PC-9 (cell line): ENCODE measurements at regions not wholly inside any gene's neighbourhood (a gene's known extent, or its start where the extent isn't known, plus 50 kb on each side); places are given as distances from the start of the nearest gene placed in this dataset.
"Not testable (repeated sequence)": the region's sequence is repeated elsewhere in the genome, so short reads cannot be mapped to it uniquely, and the experiment has no call there.

Experiments
- BruUV-seq: library from RNA; stranded (reverse); fragments of 400-500 nt; replicated peaks from 2 replicates; lab custom pipeline; 2021; lab: Mats Ljungman, UMichigan
- CTCF ChIA-PET: fragments of 300-600 bp; sonication (Branson Sonifier 250); formaldehyde crosslinking; loops from one replicate; lab custom pipeline; 2022; ENCODE audit warnings: antibody characterized with exemption; lab: Charles Lee
- POLR2A ChIA-PET: fragments of 300-600 bp; sonication (Branson Sonifier 250); formaldehyde crosslinking; loops from one replicate; lab custom pipeline; 2022; ENCODE audit warnings: antibody characterized with exemption; ENCODE audit not compliant: unreplicated experiment; lab: Charles Lee
- DNase-seq, 2 experiments: peaks; one replicate each; pipeline versions ENCODE4 v3.0.0 to v3.0.0-alpha.2; 2015 to 2022; ENCODE audit warnings: mixed read lengths in 1 of 2
- H2AFZ ChIP-seq: fragments of 200-600 bp; sonication (generic); 2 replicates; pipeline ENCODE4 v1.8.1; 2017; ENCODE audit warnings: antibody characterized with exemption
- H3F3A ChIP-seq: fragments of 200-600 bp; sonication (generic); 2 replicates; pipeline ENCODE4 v1.8.1; 2017; ENCODE audit warnings: antibody characterized with exemption, mild to moderate bottlenecking, low read depth; ENCODE audit not compliant: insufficient read depth
- H3K27ac ChIP-seq: fragments of 200-600 bp; sonication (generic); 2 replicates; pipeline ENCODE4 v1.6.1; 2016; ENCODE audit warnings: mixed run types
- H3K27me3 ChIP-seq: fragments of 200-600 bp; sonication (generic); 2 replicates; pipeline ENCODE4 v1.6.1; 2016; ENCODE audit warnings: low read depth, mixed run types; ENCODE audit not compliant: insufficient read depth
- H3K36me3 ChIP-seq: fragments of 200-600 bp; sonication (generic); 2 replicates; pipeline ENCODE4 v1.6.1; 2016; ENCODE audit warnings: low read depth, mixed run types
- H3K4me1 ChIP-seq: fragments of 200-600 bp; sonication (generic); replicated peaks from 2 replicates; pipeline ENCODE4 v1.6.1; 2016; ENCODE audit warnings: mixed run types; ENCODE audit not compliant: insufficient read depth
- H3K4me2 ChIP-seq: fragments of 200-600 bp; sonication (generic); 2 replicates; pipeline ENCODE4 v1.6.1; 2017; ENCODE audit warnings: mixed run types
- H3K4me3 ChIP-seq: fragments of 200-600 bp; sonication (generic); 2 replicates; pipeline ENCODE4 v1.6.1; 2016; ENCODE audit warnings: mixed run types
- H3K79me2 ChIP-seq: fragments of 200-600 bp; sonication (generic); 2 replicates; pipeline ENCODE4 v1.6.1; 2017; ENCODE audit warnings: low read depth, mixed run types
- H3K9me2 ChIP-seq: fragments of 200-600 bp; sonication (generic); 2 replicates; pipeline ENCODE4 v1.8.1; 2017; ENCODE audit warnings: mild to moderate bottlenecking; ENCODE audit not compliant: insufficient read depth
- H3K9me3 ChIP-seq: fragments of 200-600 bp; sonication (generic); 2 replicates; pipeline ENCODE4 v1.8.1; 2016; ENCODE audit warnings: low read depth; ENCODE audit not compliant: insufficient read depth
- H4K20me1 ChIP-seq: fragments of 200-600 bp; sonication (generic); 2 replicates; pipeline ENCODE4 v1.8.1; 2017; ENCODE audit not compliant: insufficient read depth
- EZH2 ChIP-seq: fragments of 200-600 bp; sonication (generic); IDR thresholded peaks from 2 replicates; pipeline ENCODE4 v1.8.0; 2017; ENCODE audit warnings: antibody characterized with exemption, low read depth
- intact Hi-C: fragments of 100-400 bp; cut with micrococcal nuclease; formaldehyde crosslinking; loops from one replicate; pipeline ENCODE4 v1.10.0; 2022; ENCODE audit not compliant: unreplicated experiment
- TF ChIP-seq, protein P1 (sequence below): fragments of 200-600 bp; sonication (generic); conservative IDR thresholded peaks from 2 replicates; pipeline ENCODE4 v1.6.1; 2017; ENCODE audit warnings: mixed run types, antibody characterized with exemption, mild to moderate bottlenecking, moderate library complexity

DNA sequence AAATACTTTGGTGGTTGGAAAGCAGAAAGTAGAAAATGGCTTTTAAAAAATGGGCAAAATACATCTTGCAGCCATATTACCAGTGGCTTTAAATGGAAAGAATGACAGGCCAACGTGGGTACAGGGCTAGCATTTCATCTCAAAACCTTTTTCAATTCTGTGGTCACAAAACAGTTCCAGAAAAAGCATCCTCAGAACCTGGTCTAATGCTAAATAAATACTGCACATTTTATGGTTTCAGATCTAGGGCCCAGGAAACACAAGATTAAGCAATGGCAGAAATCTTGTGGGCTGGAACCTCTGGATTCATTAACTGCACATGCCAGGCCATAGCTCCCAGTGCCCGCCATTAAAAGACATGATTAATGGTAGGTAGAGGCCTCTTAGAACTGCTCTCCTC, 470.2 kb upstream of the RASGRP1 start:
- BruUV-seq = no TSS peak

DNA sequence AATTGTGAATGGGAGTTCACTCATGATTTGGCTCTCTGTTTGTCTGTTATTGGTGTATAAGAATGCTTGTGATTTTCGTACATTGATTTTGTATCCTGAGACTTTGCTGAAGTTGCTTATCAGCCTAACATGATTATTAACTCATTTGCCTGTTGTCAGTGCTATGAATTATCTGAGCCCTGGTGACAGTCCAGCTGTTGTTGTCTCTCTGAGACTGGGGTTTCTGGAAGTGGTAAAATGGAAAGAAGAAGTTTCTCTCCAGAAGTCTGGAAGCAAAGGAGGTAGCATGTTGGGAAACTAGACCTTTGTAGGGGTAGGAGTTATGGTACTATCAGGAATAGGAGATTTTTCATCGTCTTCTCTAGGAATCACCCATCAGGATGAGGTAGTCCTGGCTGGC, 473.0 kb upstream of the RASGRP1 start:
- H3K27me3 ChIP-seq, H3K36me3 ChIP-seq, H3K4me1 ChIP-seq, DNase-seq, H3K4me3 ChIP-seq, BruUV-seq, H2AFZ ChIP-seq, H4K20me1 ChIP-seq, H3K79me2 ChIP-seq, H3K27ac ChIP-seq, H3K9me2 ChIP-seq, POLR2A ChIA-PET, CTCF ChIA-PET, H3K9me3 ChIP-seq, H3K4me2 ChIP-seq, H3F3A ChIP-seq, intact Hi-C loops: not testable (repeated sequence)

More for the DNA sequence above, 470.2 kb upstream of the RASGRP1 start:
- H4K20me1 ChIP-seq = no peaks in the 10 kb centered on the region
- H3K36me3 ChIP-seq = no peaks in the 10 kb centered on the region
- no peaks in the 10 kb centered on the region for H3K9me2 ChIP-seq
- no peak overlapping the region for H3K27ac ChIP-seq
- H3K79me2 ChIP-seq = no peaks in the 10 kb centered on the region
- H3K27me3 ChIP-seq = no peaks in the 10 kb centered on the region
- intact Hi-C loops = no loop called here
- DNase-seq = no peak
- H2AFZ ChIP-seq = no peak overlapping the region
- no peaks in the 10 kb centered on the region for H3F3A ChIP-seq
- POLR2A ChIA-PET = no interaction called here
- H3K4me1 ChIP-seq = no peaks in the 10 kb centered on the region
- CTCF ChIA-PET = no interaction called here
- H3K4me2 ChIP-seq = no peak overlapping the region
- TF ChIP-seq, protein P1, sequence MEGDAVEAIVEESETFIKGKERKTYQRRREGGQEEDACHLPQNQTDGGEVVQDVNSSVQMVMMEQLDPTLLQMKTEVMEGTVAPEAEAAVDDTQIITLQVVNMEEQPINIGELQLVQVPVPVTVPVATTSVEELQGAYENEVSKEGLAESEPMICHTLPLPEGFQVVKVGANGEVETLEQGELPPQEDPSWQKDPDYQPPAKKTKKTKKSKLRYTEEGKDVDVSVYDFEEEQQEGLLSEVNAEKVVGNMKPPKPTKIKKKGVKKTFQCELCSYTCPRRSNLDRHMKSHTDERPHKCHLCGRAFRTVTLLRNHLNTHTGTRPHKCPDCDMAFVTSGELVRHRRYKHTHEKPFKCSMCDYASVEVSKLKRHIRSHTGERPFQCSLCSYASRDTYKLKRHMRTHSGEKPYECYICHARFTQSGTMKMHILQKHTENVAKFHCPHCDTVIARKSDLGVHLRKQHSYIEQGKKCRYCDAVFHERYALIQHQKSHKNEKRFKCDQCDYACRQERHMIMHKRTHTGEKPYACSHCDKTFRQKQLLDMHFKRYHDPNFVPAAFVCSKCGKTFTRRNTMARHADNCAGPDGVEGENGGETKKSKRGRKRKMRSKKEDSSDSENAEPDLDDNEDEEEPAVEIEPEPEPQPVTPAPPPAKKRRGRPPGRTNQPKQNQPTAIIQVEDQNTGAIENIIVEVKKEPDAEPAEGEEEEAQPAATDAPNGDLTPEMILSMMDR = no peak
- TF ChIP-seq EZH2 = no peak
- H3K9me3 ChIP-seq = no peaks in the 10 kb centered on the region; the same call in 1 of the 2 replicates
- H3K4me3 ChIP-seq = no peak overlapping the region

DNA sequence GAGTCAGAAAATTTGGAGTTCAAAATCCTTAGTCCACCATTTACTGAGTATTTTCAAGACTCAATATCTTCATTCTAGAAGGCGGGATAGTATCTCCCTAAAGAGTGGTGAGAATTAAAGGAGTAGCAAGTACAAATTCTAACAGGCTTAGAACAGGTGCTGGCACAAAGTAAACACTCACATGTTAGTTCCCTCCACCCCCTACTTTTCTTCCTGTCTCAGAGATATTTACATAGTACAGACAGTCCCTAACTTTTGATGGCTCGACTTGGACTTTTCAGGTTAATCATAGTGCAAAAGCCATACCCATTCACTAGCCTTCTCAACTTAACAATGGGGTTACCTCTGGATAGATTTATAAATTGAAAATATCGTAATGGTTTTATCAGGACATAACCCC, 476.2 kb upstream of the RASGRP1 start:
- POLR2A ChIA-PET = interaction anchor here (0.6 kb wide), 2 partner anchors 38 to 103 kb away, joined by 4 read pairs; no protein-coding TSS in a partner anchor
- no peaks in the 10 kb centered on the region for H3K79me2 ChIP-seq
- H3K9me2 ChIP-seq = no peaks in the 10 kb centered on the region
- intact Hi-C loops = no loop called here
- TF ChIP-seq, protein P1 = no peak
- no peak for TF ChIP-seq EZH2
- BruUV-seq = no TSS peak
- no peaks in the 10 kb centered on the region for H3K27me3 ChIP-seq
- no peaks in the 10 kb centered on the region for H3K9me3 ChIP-seq
- no peaks in the 10 kb centered on the region for H3F3A ChIP-seq
- H2AFZ ChIP-seq = no peak overlapping the region
- no peak overlapping the region for H3K4me2 ChIP-seq
- no peak for DNase-seq
- H3K4me3 ChIP-seq = no peak overlapping the region
- no peaks in the 10 kb centered on the region for H3K36me3 ChIP-seq
- H4K20me1 ChIP-seq = no peaks in the 10 kb centered on the region
- no peak overlapping the region for H3K27ac ChIP-seq
- H3K4me1 ChIP-seq = no peaks in the 10 kb centered on the region
- CTCF ChIA-PET = no interaction called here

DNA sequence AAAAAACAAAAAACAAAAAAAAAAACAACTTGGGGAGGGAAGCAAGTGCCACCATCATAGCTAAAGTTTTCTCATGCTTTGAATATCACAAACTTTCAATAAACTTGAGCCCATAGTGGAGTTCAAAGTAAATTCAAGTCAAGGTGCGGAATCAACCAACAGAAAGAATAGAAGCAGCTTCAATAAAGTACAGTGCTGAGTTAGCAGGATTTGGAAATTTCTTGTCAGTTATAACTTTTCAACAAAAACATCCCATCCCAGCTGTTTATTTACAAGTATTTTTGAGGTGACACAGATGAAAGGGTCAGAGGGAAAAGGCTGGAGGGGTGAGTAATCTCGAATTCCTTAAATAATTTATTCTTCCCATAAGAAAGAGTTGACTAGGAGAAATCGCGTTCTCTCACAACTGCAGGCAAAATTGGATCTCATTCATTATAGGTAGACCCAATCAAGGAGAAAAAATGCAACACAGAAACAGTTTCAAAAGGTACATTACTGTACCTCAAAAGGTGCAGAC, 477.4 kb upstream of the RASGRP1 start:
- ChIA-PET POLR2A (no interaction called here), CTCF (no interaction called here)
- intact Hi-C loops = no loop called here
- DNase-seq = no peak
- H3K4me1 ChIP-seq = no peaks in the 10 kb centered on the region
- H3K36me3 ChIP-seq = no peaks in the 10 kb centered on the region
- BruUV-seq = no TSS peak
- no peaks in the 10 kb centered on the region for H3K79me2 ChIP-seq
- no peak for TF ChIP-seq EZH2
- TF ChIP-seq, protein P1 = no peak
- H3K9me2 ChIP-seq = no peaks in the 10 kb centered on the region
- H3K27me3 ChIP-seq = no peaks in the 10 kb centered on the region
- no peaks in the 10 kb centered on the region for H3F3A ChIP-seq
- H3K4me3 ChIP-seq = no peak overlapping the region
- H3K27ac ChIP-seq = no peak overlapping the region
- no peaks in the 10 kb centered on the region for H3K9me3 ChIP-seq
- no peak overlapping the region for H2AFZ ChIP-seq
- H3K4me2 ChIP-seq = no peak overlapping the region
- H4K20me1 ChIP-seq = no peaks in the 10 kb centered on the region
